OCI-LY1 (cell line): ENCODE measurements at regions not wholly inside any gene's neighbourhood (a gene's known extent, or its start where the extent isn't known, plus 50 kb on each side); places are given as distances from the start of the nearest gene placed in this dataset.

ENCODE experiments used
- EZH2 ChIP-seq: fragments of 200-600 bp; sonication (generic), shearing (Covaris generic); IDR thresholded peaks from 2 replicates; pipeline ENCODE4 v1.8.0; 2017; ENCODE audit warnings: borderline replicate concordance, mixed run types, mild to moderate bottlenecking, antibody characterized with exemption, low read length, moderate library complexity, mixed read lengths
- TF ChIP-seq, protein P1 (sequence below): fragments of 200-600 bp; sonication (generic), shearing (Covaris generic); IDR thresholded peaks from 2 replicates; pipeline ENCODE4 v1.5.1; 2017; ENCODE audit warnings: mild to moderate bottlenecking, antibody characterized with exemption, low read length, moderate library complexity, mixed read lengths

DNA sequence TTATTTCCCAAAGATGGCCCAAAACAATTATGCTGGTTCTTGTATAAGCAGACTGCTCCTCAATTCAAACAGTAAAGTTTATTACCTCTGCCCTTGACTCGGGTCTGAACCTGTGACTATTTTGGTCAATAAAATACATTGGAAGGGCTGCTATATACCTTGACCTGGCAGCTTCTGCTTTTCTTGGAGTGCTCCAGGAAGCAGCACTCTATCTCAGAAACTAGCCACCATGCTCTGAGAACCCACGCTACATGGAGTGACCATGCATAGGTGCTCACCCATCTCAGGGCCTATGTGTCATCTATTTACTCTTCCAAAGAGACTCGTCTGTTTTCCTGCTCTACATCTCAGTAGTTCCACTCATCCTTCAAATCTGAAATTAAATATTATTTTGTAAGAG is 299.9 kb downstream of the AHR start:
- TF ChIP-seq, protein P1, sequence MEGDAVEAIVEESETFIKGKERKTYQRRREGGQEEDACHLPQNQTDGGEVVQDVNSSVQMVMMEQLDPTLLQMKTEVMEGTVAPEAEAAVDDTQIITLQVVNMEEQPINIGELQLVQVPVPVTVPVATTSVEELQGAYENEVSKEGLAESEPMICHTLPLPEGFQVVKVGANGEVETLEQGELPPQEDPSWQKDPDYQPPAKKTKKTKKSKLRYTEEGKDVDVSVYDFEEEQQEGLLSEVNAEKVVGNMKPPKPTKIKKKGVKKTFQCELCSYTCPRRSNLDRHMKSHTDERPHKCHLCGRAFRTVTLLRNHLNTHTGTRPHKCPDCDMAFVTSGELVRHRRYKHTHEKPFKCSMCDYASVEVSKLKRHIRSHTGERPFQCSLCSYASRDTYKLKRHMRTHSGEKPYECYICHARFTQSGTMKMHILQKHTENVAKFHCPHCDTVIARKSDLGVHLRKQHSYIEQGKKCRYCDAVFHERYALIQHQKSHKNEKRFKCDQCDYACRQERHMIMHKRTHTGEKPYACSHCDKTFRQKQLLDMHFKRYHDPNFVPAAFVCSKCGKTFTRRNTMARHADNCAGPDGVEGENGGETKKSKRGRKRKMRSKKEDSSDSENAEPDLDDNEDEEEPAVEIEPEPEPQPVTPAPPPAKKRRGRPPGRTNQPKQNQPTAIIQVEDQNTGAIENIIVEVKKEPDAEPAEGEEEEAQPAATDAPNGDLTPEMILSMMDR: no peak
- TF ChIP-seq EZH2: no peak
